ENCODE measurements at regions not wholly inside any gene's neighbourhood (a gene's known extent, or its start where the extent isn't known, plus 50 kb on each side); places are given as distances from the start of the nearest gene placed in this dataset.
"Not testable (repeated sequence)": the region's sequence is repeated elsewhere in the genome, so short reads cannot be mapped to it uniquely, and the experiment has no call there.

DNA sequence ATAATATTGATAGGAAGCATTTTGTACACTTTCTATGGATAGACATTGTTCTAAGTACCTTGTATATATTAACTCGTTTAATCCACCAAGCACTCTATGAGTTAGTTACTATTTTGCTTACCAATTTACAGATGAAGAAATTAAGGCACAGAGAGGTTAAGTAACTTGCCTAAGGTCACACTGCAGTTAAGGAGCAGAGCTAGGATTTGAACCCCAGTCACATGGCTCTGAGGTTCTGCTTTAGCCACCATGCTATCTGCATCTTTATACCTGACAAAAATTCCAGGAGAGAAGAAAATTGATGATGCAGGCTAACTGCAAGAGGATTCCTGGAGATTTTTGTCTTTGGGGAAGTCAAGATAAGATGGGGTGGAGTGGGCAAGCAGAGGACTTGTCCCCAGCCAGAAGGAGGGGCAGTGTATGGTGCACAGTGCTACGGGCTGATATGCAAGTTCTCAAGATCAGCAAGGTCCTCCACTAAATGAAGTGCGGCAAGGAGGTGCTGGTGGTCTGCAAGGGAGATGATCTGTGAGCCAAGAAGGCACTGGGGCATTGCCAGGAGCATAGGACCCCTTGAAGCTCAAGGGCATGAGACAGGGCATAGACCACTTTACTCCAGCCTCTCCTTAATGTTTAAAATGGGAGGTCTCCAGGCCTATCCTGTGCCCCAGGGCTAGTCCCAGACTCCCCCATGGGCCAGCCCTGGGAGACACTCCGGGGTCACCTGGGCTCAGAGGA lies 430.6 kb downstream of the RPS24 start:
- no peak for DNase-seq
- H3K4me3 ChIP-seq: no peak overlapping the region
- no peak overlapping the region for H3K27ac ChIP-seq
- no peaks in the 10 kb centered on the region for H3K9me3 ChIP-seq
- no peaks in the 10 kb centered on the region for H3K27me3 ChIP-seq
- H3K4me1 ChIP-seq: no peaks in the 10 kb centered on the region
- H3K36me3 ChIP-seq: no peaks in the 10 kb centered on the region
- TF ChIP-seq, protein P1, sequence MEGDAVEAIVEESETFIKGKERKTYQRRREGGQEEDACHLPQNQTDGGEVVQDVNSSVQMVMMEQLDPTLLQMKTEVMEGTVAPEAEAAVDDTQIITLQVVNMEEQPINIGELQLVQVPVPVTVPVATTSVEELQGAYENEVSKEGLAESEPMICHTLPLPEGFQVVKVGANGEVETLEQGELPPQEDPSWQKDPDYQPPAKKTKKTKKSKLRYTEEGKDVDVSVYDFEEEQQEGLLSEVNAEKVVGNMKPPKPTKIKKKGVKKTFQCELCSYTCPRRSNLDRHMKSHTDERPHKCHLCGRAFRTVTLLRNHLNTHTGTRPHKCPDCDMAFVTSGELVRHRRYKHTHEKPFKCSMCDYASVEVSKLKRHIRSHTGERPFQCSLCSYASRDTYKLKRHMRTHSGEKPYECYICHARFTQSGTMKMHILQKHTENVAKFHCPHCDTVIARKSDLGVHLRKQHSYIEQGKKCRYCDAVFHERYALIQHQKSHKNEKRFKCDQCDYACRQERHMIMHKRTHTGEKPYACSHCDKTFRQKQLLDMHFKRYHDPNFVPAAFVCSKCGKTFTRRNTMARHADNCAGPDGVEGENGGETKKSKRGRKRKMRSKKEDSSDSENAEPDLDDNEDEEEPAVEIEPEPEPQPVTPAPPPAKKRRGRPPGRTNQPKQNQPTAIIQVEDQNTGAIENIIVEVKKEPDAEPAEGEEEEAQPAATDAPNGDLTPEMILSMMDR (IDR thresholded peaks at IDR 0.05 in 4 of 5, conservative IDR thresholded peaks at IDR 0.05 in 1 of 5): no peak
- no peak for TF ChIP-seq POLR2A (IDR thresholded peaks at IDR 0.05)
- intact Hi-C loops (cut with DNase I; ENCODE audit: low total_unique reads) (no loop called here), in situ Hi-C loops (cut with MboI; ENCODE audit: low sequenced_read_pairs in 4 of 4) (no loop called here)
- ATAC-seq: no peak

GRCh38 chr10:78464856-78465267 lies 431.2 kb downstream of the RPS24 start:
- intact Hi-C loops (cut with DNase I; ENCODE audit: low total_unique reads): no loop called here
- ATAC-seq (no peak), DNase-seq (no peak)
- no peaks in the 10 kb centered on the region for H3K9me3 ChIP-seq
- in situ Hi-C loops (cut with MboI; ENCODE audit: low sequenced_read_pairs in 4 of 4): no loop called here
- no peaks in the 10 kb centered on the region for H3K27me3 ChIP-seq
- no peak overlapping the region for H3K4me3 ChIP-seq
- no peak for TF ChIP-seq POLR2A (IDR thresholded peaks at IDR 0.05)
- TF ChIP-seq, protein P1 (IDR thresholded peaks at IDR 0.05 in 4 of 5, conservative IDR thresholded peaks at IDR 0.05 in 1 of 5): no peak
- H3K27ac ChIP-seq: no peak overlapping the region
- H3K4me1 ChIP-seq: no peaks in the 10 kb centered on the region
- no peaks in the 10 kb centered on the region for H3K36me3 ChIP-seq

GRCh38 chr10:78465431-78465830 lies 431.8 kb downstream of the RPS24 start:
- no peaks in the 10 kb centered on the region for H3K27me3 ChIP-seq
- intact Hi-C loops (cut with DNase I; ENCODE audit: low total_unique reads): no loop called here
- TF ChIP-seq, protein P1 (IDR thresholded peaks at IDR 0.05 in 4 of 5, conservative IDR thresholded peaks at IDR 0.05 in 1 of 5): no peak

GRCh38 chr10:78467496-78468106 lies 433.9 kb downstream of the RPS24 start:
- in situ Hi-C loops (cut with MboI; ENCODE audit: low sequenced_read_pairs in 4 of 4): no loop called here
- Histone ChIP-seq H3K27ac (no peak overlapping the region), H3K4me1 (no peaks in the 10 kb centered on the region)

More at GRCh38 chr10:78465431-78465830, 431.8 kb downstream of the RPS24 start:
- Histone ChIP-seq H3K36me3 (no peaks in the 10 kb centered on the region), H3K4me3 (no peak overlapping the region), H3K4me1 (no peaks in the 10 kb centered on the region), H3K27ac (no peak overlapping the region), H3K9me3 (no peaks in the 10 kb centered on the region)
- DNase-seq (no peak), ATAC-seq (no peak)
- in situ Hi-C loops (cut with MboI; ENCODE audit: low sequenced_read_pairs in 4 of 4): no loop called here

GRCh38 chr10:78468731-78469130 lies 435.1 kb downstream of the RPS24 start:
- intact Hi-C loops (cut with DNase I; ENCODE audit: low total_unique reads): not testable (repeated sequence)

More at GRCh38 chr10:78467496-78468106, 433.9 kb downstream of the RPS24 start:
- no peaks in the 10 kb centered on the region for H3K9me3 ChIP-seq
- no peaks in the 10 kb centered on the region for H3K36me3 ChIP-seq
- intact Hi-C loops (cut with DNase I; ENCODE audit: low total_unique reads): no loop called here
- H3K27me3 ChIP-seq: no peaks in the 10 kb centered on the region
- TF ChIP-seq, protein P1 (IDR thresholded peaks at IDR 0.05 in 4 of 5, conservative IDR thresholded peaks at IDR 0.05 in 1 of 5): no peak
- no peak for TF ChIP-seq POLR2A (IDR thresholded peaks at IDR 0.05)
- H3K4me3 ChIP-seq: no peak overlapping the region
- no peak for ATAC-seq
- DNase-seq: no peak

More at GRCh38 chr10:78468731-78469130, 435.1 kb downstream of the RPS24 start:
- H3K4me3 ChIP-seq; in situ Hi-C loops (cut with MboI; ENCODE audit: low sequenced_read_pairs in 4 of 4); H3K27ac ChIP-seq; H3K27me3 ChIP-seq; H3K9me3 ChIP-seq; ATAC-seq; DNase-seq; H3K4me1 ChIP-seq; H3K36me3 ChIP-seq: not testable (repeated sequence)

All from gastrocnemius medialis (tissue), 4 donors.